Neural cell (in vitro differentiated cells): ENCODE measurements at regions not wholly inside any gene's neighbourhood (a gene's known extent, or its start where the extent isn't known, plus 50 kb on each side); places are given as distances from the start of the nearest gene placed in this dataset.

Source experiments
- H2AFZ ChIP-seq: fragments of 200-600, 300-800 bp; sonication (generic), shearing (Covaris generic); 2 replicates; pipeline ENCODE4 v1.6.0; 2014; ENCODE audit warnings: low read depth, mild to moderate bottlenecking, antibody characterized with exemption, low read length, moderate library complexity
- H3F3A ChIP-seq: fragments of 200-600 bp; shearing (Covaris generic); 2 replicates; pipeline ENCODE4 v1.6.1; 2016; ENCODE audit warnings: mild to moderate bottlenecking, moderate library complexity, mixed read lengths, antibody characterized with exemption, low read length; ENCODE audit not compliant: insufficient read depth, poor library complexity, severe bottlenecking
- H3K27ac ChIP-seq: fragments of 200-600, 300-800 bp; sonication (generic), shearing (Covaris generic); 2 replicates; pipeline ENCODE4 v1.5.1; 2014; ENCODE audit warnings: mild to moderate bottlenecking, low read length, moderate library complexity
- H3K27me3 ChIP-seq: fragments of 300-800, 200-600 bp; sonication (generic), shearing (Covaris generic); 2 replicates; pipeline ENCODE4 v1.6.0; 2014; ENCODE audit warnings: mild to moderate bottlenecking, low read depth, low read length, moderate library complexity; ENCODE audit not compliant: insufficient read depth
- H3K36me3 ChIP-seq: fragments of 300-800, 200-600 bp; sonication (generic), shearing (Covaris generic); 2 replicates; pipeline ENCODE4 v1.5.1; 2014; ENCODE audit warnings: mild to moderate bottlenecking, antibody characterized with exemption, low read length, moderate library complexity; ENCODE audit not compliant: insufficient read depth
- H3K4me2 ChIP-seq: fragments of 300-800, 200-600 bp; sonication (generic), shearing (Covaris generic); 2 replicates; pipeline ENCODE4 v1.6.0; 2014; ENCODE audit warnings: mild to moderate bottlenecking, low read length
- H3K4me3 ChIP-seq: fragments of 300-800, 200-600 bp; sonication (generic), shearing (Covaris generic); 2 replicates; pipeline ENCODE4 v1.5.1; 2014; ENCODE audit warnings: mild to moderate bottlenecking, low read length, moderate library complexity
- H3K79me2 ChIP-seq: fragments of 200-600 bp; shearing (Covaris generic); replicated peaks from 2 replicates; pipeline ENCODE4 v1.6.0; 2014; ENCODE audit warnings: mild to moderate bottlenecking, low read length, moderate library complexity; ENCODE audit not compliant: insufficient read depth
- H3K9ac ChIP-seq: fragments of 300-800, 200-600 bp; sonication (generic), shearing (Covaris generic); 2 replicates; pipeline ENCODE4 v1.6.1; 2016; ENCODE audit warnings: mild to moderate bottlenecking, low read length, mixed read lengths
- H3K9me2 ChIP-seq: fragments of 200-600 bp; shearing (Covaris generic); 2 replicates; pipeline ENCODE4 v1.6.1; 2016; ENCODE audit warnings: mild to moderate bottlenecking, low read length, mixed read lengths; ENCODE audit not compliant: insufficient read depth
- H3K9me3 ChIP-seq: fragments of 200-600, 300-800 bp; sonication (generic), shearing (Covaris generic); 2 replicates; pipeline ENCODE4 v1.6.1; 2016; ENCODE audit warnings: mild to moderate bottlenecking, mixed run types, low read length, moderate library complexity, mixed read lengths
- H4K20me1 ChIP-seq: fragments of 200-600 bp; shearing (Covaris generic); 2 replicates; pipeline ENCODE4 v1.6.1; 2016; ENCODE audit warnings: mild to moderate bottlenecking, mixed run types; ENCODE audit not compliant: insufficient read depth
- EP300 ChIP-seq: fragments of 450-650 bp; conservative IDR thresholded peaks from 2 replicates; pipeline ENCODE4 v1.6.1; 2014; ENCODE audit warnings: antibody characterized with exemption, mild to moderate bottlenecking, moderate library complexity; ENCODE audit not compliant: poor library complexity, severe bottlenecking
- EZH2 ChIP-seq: fragments of 200-600, 300-800 bp; shearing (Covaris generic), sonication (generic); IDR thresholded peaks from 2 replicates; pipeline ENCODE4 v1.6.1; 2014; ENCODE audit warnings: antibody characterized with exemption, low read length, borderline replicate concordance, mild to moderate bottlenecking; ENCODE audit not compliant: insufficient read depth, poor library complexity, severe bottlenecking
- MXI1 ChIP-seq: fragments of 450-650 bp; conservative IDR thresholded peaks from 2 replicates; pipeline ENCODE4 v1.6.1; 2014; ENCODE audit warnings: antibody characterized with exemption, mild to moderate bottlenecking; ENCODE audit not compliant: poor library complexity, severe bottlenecking
- POLR2AphosphoS5 ChIP-seq: IDR thresholded peaks from 2 replicates; pipeline ENCODE4 v1.6.1; 2012
- RAD21 ChIP-seq: fragments of 450-650 bp; conservative IDR thresholded peaks from 2 replicates; pipeline ENCODE4 v1.6.1; 2014; ENCODE audit warnings: antibody characterized with exemption, mild to moderate bottlenecking, moderate library complexity
- SMC3 ChIP-seq: fragments of 450-650 bp; conservative IDR thresholded peaks from 2 replicates; pipeline ENCODE4 v1.6.1; 2014; ENCODE audit warnings: antibody characterized with exemption, mild to moderate bottlenecking, moderate library complexity; ENCODE audit not compliant: poor library complexity
- TAF1 ChIP-seq: IDR thresholded peaks from 2 replicates; pipeline ENCODE4 v1.6.1; 2012; ENCODE audit warnings: low read depth
- TF ChIP-seq, protein P1 (sequence below): IDR thresholded peaks from 2 replicates; pipeline ENCODE4 v1.6.1; 2012; ENCODE audit warnings: borderline replicate concordance
- TF ChIP-seq, protein P2 (sequence below): fragments of 450-650 bp; IDR thresholded peaks from 2 replicates; pipeline ENCODE4 v1.5.1; 2014; ENCODE audit warnings: antibody characterized with exemption, mild to moderate bottlenecking, moderate library complexity; ENCODE audit not compliant: poor library complexity, severe bottlenecking

DNA sequence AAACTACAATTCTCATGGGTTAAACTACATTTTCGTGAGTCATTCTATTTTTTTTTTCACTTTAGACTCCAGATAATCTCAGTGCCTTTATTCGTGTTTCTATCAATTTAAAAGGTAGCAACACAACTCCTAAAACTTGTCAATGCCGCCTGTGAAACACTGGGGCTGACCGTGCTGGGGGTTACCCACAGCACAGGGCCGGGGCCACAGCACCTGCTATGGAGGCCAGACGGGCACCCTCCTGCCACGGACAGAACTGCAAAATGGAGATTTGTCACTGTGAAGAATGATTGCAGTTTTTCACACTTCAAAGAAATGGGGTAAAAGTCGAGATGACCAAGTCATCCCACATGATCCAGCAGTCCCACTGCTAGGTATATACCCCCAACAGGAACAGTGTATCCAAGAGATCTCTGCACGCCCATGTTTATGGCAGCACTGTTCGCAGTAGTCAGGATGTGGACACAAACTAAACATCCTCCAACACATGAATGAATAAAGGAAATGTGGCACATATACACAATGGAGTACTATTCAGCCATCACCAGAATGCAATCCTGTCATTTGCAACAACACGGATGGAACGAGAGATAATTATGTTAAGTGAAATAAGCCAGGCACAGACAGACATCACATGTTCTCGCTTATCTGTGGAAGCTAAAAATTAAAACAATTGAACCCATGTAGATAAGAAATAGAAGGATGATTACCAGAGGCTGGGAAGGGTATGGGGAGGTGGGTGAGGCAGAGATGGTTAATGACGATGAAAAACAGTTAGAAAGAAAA, 290.1 kb downstream of the SMOC2 start:
- Histone ChIP-seq H3K79me2 (no peaks in the 10 kb centered on the region), H2AFZ (no peak overlapping the region)

GRCh38 chr6:168728056-168728455, 287.1 kb downstream of the SMOC2 start:
- Histone ChIP-seq H4K20me1 (no peaks in the 10 kb centered on the region), H3F3A (no peaks in the 10 kb centered on the region), H3K27me3 (no peaks in the 10 kb centered on the region), H2AFZ (no peak overlapping the region), H3K9me3 (peaks cover 5% of the 10 kb centered on the region), H3K36me3 (no peaks in the 10 kb centered on the region), H3K4me2 (no peak overlapping the region), H3K27ac (no peak overlapping the region), H3K4me3 (no peak overlapping the region), H3K9ac (no peak overlapping the region), H3K79me2 (no peaks in the 10 kb centered on the region), H3K9me2 (no peaks in the 10 kb centered on the region)
- TF ChIP-seq, protein P1, sequence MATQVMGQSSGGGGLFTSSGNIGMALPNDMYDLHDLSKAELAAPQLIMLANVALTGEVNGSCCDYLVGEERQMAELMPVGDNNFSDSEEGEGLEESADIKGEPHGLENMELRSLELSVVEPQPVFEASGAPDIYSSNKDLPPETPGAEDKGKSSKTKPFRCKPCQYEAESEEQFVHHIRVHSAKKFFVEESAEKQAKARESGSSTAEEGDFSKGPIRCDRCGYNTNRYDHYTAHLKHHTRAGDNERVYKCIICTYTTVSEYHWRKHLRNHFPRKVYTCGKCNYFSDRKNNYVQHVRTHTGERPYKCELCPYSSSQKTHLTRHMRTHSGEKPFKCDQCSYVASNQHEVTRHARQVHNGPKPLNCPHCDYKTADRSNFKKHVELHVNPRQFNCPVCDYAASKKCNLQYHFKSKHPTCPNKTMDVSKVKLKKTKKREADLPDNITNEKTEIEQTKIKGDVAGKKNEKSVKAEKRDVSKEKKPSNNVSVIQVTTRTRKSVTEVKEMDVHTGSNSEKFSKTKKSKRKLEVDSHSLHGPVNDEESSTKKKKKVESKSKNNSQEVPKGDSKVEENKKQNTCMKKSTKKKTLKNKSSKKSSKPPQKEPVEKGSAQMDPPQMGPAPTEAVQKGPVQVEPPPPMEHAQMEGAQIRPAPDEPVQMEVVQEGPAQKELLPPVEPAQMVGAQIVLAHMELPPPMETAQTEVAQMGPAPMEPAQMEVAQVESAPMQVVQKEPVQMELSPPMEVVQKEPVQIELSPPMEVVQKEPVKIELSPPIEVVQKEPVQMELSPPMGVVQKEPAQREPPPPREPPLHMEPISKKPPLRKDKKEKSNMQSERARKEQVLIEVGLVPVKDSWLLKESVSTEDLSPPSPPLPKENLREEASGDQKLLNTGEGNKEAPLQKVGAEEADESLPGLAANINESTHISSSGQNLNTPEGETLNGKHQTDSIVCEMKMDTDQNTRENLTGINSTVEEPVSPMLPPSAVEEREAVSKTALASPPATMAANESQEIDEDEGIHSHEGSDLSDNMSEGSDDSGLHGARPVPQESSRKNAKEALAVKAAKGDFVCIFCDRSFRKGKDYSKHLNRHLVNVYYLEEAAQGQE, result no peak
- TF ChIP-seq MXI1, result no peak
- TF ChIP-seq EZH2, result no peak
- TF ChIP-seq, protein P2, sequence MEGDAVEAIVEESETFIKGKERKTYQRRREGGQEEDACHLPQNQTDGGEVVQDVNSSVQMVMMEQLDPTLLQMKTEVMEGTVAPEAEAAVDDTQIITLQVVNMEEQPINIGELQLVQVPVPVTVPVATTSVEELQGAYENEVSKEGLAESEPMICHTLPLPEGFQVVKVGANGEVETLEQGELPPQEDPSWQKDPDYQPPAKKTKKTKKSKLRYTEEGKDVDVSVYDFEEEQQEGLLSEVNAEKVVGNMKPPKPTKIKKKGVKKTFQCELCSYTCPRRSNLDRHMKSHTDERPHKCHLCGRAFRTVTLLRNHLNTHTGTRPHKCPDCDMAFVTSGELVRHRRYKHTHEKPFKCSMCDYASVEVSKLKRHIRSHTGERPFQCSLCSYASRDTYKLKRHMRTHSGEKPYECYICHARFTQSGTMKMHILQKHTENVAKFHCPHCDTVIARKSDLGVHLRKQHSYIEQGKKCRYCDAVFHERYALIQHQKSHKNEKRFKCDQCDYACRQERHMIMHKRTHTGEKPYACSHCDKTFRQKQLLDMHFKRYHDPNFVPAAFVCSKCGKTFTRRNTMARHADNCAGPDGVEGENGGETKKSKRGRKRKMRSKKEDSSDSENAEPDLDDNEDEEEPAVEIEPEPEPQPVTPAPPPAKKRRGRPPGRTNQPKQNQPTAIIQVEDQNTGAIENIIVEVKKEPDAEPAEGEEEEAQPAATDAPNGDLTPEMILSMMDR, result no peak
- no peak for TF ChIP-seq POLR2AphosphoS5
- TF ChIP-seq RAD21, result no peak
- TF ChIP-seq EP300, result no peak
- TF ChIP-seq SMC3, result no peak
- no peak for TF ChIP-seq TAF1

More for the DNA sequence above, 290.1 kb downstream of the SMOC2 start:
- Histone ChIP-seq H3K9ac (no peak overlapping the region), H3K27ac (no peak overlapping the region), H3K36me3 (no peaks in the 10 kb centered on the region), H3K4me2 (no peak overlapping the region), H4K20me1 (no peaks in the 10 kb centered on the region), H3K4me3 (no peak overlapping the region), H3K9me2 (no peaks in the 10 kb centered on the region), H3F3A (no peaks in the 10 kb centered on the region), H3K27me3 (no peaks in the 10 kb centered on the region), H3K9me3 (no peaks in the 10 kb centered on the region)
- TF ChIP-seq SMC3, result no peak
- TF ChIP-seq, protein P1, result no peak
- no peak for TF ChIP-seq EZH2
- TF ChIP-seq TAF1, result no peak
- no peak for TF ChIP-seq POLR2AphosphoS5
- TF ChIP-seq MXI1, result no peak
- TF ChIP-seq, protein P2, result no peak
- no peak for TF ChIP-seq EP300
- TF ChIP-seq RAD21, result no peak
